MCF 10A (cell line): ENCODE measurements at regions not wholly inside any gene's neighbourhood (a gene's known extent, or its start where the extent isn't known, plus 50 kb on each side); places are given as distances from the start of the nearest gene placed in this dataset.

Experiments
- BruUV-seq: library from RNA; stranded (reverse); fragments of 400-500 nt; replicated peaks from 2 replicates; lab custom pipeline; 2021; lab: Mats Ljungman, UMichigan
- CTCF ChIA-PET: fragments of 300-600 bp; sonication (Branson Sonifier 250); formaldehyde crosslinking; extraction: SDS; loops from one replicate; lab custom pipeline; 2021; ENCODE audit warnings: antibody characterized with exemption, inconsistent platforms; lab: Yijun Ruan, JAX
- POLR2A ChIA-PET: fragments of 300-600, 350-650 bp; sonication (Branson Sonifier 250); formaldehyde crosslinking; extraction: SDS; loops from one replicate; lab custom pipeline; 2020; ENCODE audit warnings: antibody characterized with exemption, inconsistent platforms; lab: Yijun Ruan, JAX
- DNase-seq: peaks from one replicate; pipeline ENCODE4 v3.0.0-alpha.2; 2018; ENCODE audit not compliant: unreplicated experiment
- H3K27ac Mint-ChIP-seq: one replicate; pipeline ENCODE4 v1.8.0; 2022; ENCODE audit warnings: mild to moderate bottlenecking, low read depth, mixed read lengths; ENCODE audit not compliant: unreplicated experiment
- H3K27me3 Mint-ChIP-seq: one replicate; pipeline ENCODE4 v1.8.0; 2022; ENCODE audit warnings: mixed read lengths; ENCODE audit not compliant: insufficient read depth, unreplicated experiment
- H3K36me3 Mint-ChIP-seq: one replicate; pipeline ENCODE4 v1.8.0; 2022; ENCODE audit warnings: mild to moderate bottlenecking, moderate library complexity, mixed read lengths; ENCODE audit not compliant: insufficient read depth, unreplicated experiment
- H3K4me1 Mint-ChIP-seq: one replicate; pipeline ENCODE4 v1.8.0; 2022; ENCODE audit warnings: mixed read lengths; ENCODE audit not compliant: insufficient read depth, unreplicated experiment
- H3K4me3 Mint-ChIP-seq: one replicate; pipeline ENCODE4 v1.8.0; 2022; ENCODE audit warnings: mild to moderate bottlenecking, moderate library complexity, mixed read lengths; ENCODE audit not compliant: unreplicated experiment
- H3K9me3 Mint-ChIP-seq: one replicate; pipeline ENCODE4 v1.8.0; 2022; ENCODE audit warnings: mixed read lengths; ENCODE audit not compliant: unreplicated experiment
- intact Hi-C: fragments of 100-400 bp; cut with micrococcal nuclease; formaldehyde crosslinking; loops from 2 replicates; pipeline ENCODE4 v1.14.1; 2022
- TF ChIP-seq, protein P1 (sequence below): fragments of 200-600 bp; IDR thresholded peaks from one replicate; pipeline ENCODE4 v1.8.0; 2022; ENCODE audit warnings: antibody characterized with exemption, mild to moderate bottlenecking; ENCODE audit not compliant: unreplicated experiment

DNA sequence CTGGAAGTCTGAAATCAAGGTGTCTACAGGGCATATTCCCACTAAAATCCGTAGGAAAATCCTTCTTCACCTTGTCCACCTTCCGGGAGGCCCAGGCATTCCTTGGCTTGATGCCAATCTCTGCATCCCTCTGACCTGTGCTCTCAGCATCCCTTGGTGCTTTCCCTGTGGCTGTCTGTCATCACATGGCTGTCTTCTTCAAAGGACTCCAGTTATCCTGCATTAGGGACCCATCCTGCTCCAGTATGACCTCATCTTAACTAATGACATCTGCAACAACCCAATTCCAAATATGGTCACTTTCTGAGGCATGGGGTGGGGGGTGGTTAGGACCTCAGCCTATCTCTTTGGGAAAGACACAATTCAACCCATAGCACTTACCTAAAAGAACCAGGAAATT, 423.8 kb downstream of the IRS2 start:
- ChIA-PET POLR2A (no interaction called here), CTCF (no interaction called here)
- DNase-seq, result no peak
- no TSS peak for BruUV-seq
- intact Hi-C loops, result no loop called here
- no peaks in the 10 kb centered on the region for H3K4me1 Mint-ChIP-seq
- no peaks in the 10 kb centered on the region for H3K27me3 Mint-ChIP-seq
- H3K4me3 Mint-ChIP-seq, result no peak overlapping the region
- H3K27ac Mint-ChIP-seq, result no peak overlapping the region
- no peaks in the 10 kb centered on the region for H3K36me3 Mint-ChIP-seq
- no peaks in the 10 kb centered on the region for H3K9me3 Mint-ChIP-seq
- TF ChIP-seq, protein P1, sequence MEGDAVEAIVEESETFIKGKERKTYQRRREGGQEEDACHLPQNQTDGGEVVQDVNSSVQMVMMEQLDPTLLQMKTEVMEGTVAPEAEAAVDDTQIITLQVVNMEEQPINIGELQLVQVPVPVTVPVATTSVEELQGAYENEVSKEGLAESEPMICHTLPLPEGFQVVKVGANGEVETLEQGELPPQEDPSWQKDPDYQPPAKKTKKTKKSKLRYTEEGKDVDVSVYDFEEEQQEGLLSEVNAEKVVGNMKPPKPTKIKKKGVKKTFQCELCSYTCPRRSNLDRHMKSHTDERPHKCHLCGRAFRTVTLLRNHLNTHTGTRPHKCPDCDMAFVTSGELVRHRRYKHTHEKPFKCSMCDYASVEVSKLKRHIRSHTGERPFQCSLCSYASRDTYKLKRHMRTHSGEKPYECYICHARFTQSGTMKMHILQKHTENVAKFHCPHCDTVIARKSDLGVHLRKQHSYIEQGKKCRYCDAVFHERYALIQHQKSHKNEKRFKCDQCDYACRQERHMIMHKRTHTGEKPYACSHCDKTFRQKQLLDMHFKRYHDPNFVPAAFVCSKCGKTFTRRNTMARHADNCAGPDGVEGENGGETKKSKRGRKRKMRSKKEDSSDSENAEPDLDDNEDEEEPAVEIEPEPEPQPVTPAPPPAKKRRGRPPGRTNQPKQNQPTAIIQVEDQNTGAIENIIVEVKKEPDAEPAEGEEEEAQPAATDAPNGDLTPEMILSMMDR, result no peak

DNA sequence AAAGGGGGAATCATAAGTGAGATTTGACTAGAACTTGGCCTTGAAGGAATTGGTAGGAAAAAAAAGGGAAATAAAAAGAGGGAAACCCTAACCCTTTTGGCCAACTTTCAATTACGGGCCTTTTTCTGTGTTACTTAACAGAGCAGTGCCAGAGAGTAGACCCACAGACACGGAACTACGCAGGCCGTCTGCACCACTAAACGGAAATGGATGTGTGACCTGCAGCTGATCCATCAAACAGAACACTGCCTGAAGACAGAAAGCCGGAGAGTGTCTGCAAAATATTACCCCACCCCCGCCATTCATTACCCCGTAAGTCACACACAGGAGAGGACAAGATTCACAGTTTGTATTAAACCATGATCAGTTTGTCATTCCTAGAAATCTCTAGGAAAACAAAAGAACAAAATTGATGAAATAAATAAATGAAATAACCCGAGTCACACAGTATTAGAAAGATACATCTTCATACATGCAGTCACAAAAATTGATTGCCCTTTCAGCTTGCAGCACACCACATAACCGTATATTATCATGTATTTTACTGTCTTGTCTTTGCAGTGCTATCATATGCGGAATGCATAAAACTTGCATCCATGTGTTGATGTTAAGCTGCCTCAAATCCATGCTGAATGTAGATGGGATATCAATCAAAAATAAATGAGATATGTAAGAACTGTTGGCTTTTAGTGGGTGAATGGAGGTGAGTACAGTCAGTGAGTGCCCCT, 424.7 kb downstream of the IRS2 start:
- intact Hi-C loops, result no loop called here
- ChIA-PET POLR2A (no interaction called here), CTCF (no interaction called here)
- H3K4me3 Mint-ChIP-seq, result no peak overlapping the region
- no peaks in the 10 kb centered on the region for H3K36me3 Mint-ChIP-seq
- no peak for DNase-seq
- no peaks in the 10 kb centered on the region for H3K9me3 Mint-ChIP-seq
- BruUV-seq, result no TSS peak
- no peaks in the 10 kb centered on the region for H3K27me3 Mint-ChIP-seq
- TF ChIP-seq, protein P1, result no peak
- no peaks in the 10 kb centered on the region for H3K4me1 Mint-ChIP-seq
- no peak overlapping the region for H3K27ac Mint-ChIP-seq

DNA sequence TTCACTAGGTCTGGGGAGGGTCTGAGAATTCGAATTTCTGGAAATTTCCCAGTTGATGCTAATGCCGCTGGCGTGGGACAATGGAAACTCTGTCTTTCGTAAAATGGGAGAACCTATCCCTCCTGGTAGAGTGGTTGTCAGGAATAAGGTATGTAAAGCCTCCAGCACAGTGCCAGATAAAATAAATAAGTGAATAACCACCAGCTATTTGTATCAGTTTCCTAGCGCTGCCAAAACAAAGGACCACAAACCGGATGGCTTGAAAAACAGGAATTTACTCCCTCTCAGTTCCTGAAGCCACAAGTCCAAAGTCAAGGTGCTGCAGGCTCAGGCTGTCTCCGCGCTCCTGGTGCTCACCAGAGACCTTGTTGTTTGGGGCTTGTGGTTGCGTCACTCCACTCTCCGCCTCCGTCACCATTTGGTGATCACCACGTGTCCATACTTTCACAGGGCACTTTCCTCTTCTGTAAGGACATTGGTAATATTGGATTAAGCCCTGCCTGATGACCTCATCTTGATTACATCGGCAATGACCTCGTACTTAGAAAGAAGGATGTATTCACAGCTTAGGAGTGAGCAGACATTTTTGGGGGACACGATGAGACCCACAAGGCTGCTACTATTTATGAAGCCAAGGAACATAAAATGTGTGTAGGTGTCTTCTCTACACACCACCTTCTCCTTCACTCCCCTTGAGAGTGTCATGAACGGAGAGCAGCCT, 428.5 kb downstream of the IRS2 start:
- Mint-ChIP-seq H3K36me3 (no peaks in the 10 kb centered on the region), H3K9me3 (no peaks in the 10 kb centered on the region), H3K27me3 (no peaks in the 10 kb centered on the region), H3K4me3 (no peak overlapping the region), H3K4me1 (no peaks in the 10 kb centered on the region), H3K27ac (no peak overlapping the region)
- CTCF ChIA-PET, result interaction anchor here (1.0 kb wide), 1 partner anchor 12 kb away, joined by 3 read pairs; no protein-coding TSS in a partner anchor
- DNase-seq, result no peak
- intact Hi-C loops, result no loop called here
- no TSS peak for BruUV-seq
- TF ChIP-seq, protein P1, result no peak
- POLR2A ChIA-PET, result no interaction called here

DNA sequence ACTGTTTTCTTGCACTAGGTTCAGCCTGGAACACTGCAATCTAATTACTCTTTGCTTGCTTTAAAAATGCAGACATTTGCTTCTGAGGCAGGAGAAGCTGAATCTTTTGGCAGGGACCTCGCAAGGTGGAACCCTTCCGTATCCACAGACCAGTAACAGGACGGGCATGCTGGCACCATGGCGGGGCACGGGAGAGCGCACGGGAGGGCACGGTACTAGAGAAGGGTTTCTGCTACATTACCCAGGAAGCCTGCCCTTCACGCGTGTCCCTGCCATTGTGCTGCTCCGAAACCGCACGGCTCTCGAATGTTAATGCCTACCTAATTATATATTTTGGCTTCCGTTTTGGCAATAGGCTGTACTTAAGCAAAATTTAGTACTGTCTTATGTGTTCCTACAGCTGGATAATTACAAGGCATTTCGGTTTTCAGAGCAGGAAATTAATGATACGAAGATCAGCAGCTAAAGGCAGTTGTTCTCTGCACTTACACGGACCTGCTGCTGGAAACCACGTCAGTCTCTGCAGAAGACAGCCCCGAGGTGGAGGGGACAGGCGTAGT, 430.4 kb downstream of the IRS2 start:
- no peak overlapping the region for H3K4me3 Mint-ChIP-seq
- POLR2A ChIA-PET, result no interaction called here
- CTCF ChIA-PET, result no interaction called here

More for the DNA sequence above, 430.4 kb downstream of the IRS2 start:
- Mint-ChIP-seq H3K27me3 (no peaks in the 10 kb centered on the region), H3K9me3 (no peaks in the 10 kb centered on the region), H3K4me1 (no peaks in the 10 kb centered on the region), H3K36me3 (no peaks in the 10 kb centered on the region), H3K27ac (no peak overlapping the region)
- TF ChIP-seq, protein P1, result no peak
- intact Hi-C loops, result no loop called here
- BruUV-seq, result no TSS peak
- no peak for DNase-seq
